ENCODE measurements at regions not wholly inside any gene's neighbourhood (a gene's known extent, or its start where the extent isn't known, plus 50 kb on each side); places are given as distances from the start of the nearest gene placed in this dataset.

- ChIA-PET CTCF (ENCODE audit: low intra/inter-chr PET ratio) (no interaction called here), POLR2A (interaction anchor here (0.6 kb wide), 1 partner anchor 64 kb away, joined by 3 read pairs; no protein-coding TSS in a partner anchor)
- H3K9ac ChIP-seq (ENCODE audit: insufficient read depth in 1 of 2, low read depth in 2 of 2, low read length in 2 of 2), result no peak overlapping the region
- H3K9me1 ChIP-seq (ENCODE audit: control insufficient read depth, insufficient read depth, low read length), result no peaks in the 10 kb centered on the region
- H3K79me2 ChIP-seq (ENCODE audit: control insufficient read depth, insufficient read depth, low read length), result no peaks in the 10 kb centered on the region
- peaks cover 0 to 29% of the 10 kb centered on the region in 2 experiments; a peak in 3 of 5 replicates for H3K4me1 ChIP-seq (replicated peaks in 1 of 2; ENCODE audit: control insufficient read depth in 2 of 2, insufficient read depth in 2 of 2, low read length in 2 of 2)
- H3K27me3 ChIP-seq (ENCODE audit: control insufficient read depth in 2 of 2, insufficient read depth in 2 of 2, low read length in 2 of 2), result no peaks in the 10 kb centered on the region
- H3K9me3 ChIP-seq (replicated peaks; ENCODE audit: control insufficient read depth, insufficient read depth, low read depth, low read length), result no peaks in the 10 kb centered on the region
- no peak overlapping the region for H3K27ac ChIP-seq (ENCODE audit: extremely low read depth, low read depth, low read length)
- in situ Hi-C loops (cut with MboI), result no loop called here
- BruUV-seq (replicated peaks), result no TSS peak
- no peak overlapping the region for H3K4me3 ChIP-seq
- H2AFZ ChIP-seq (ENCODE audit: low read depth, low read length), result 0 out of 2 replicates have a peak overlapping the region, but pooled peaks have one; percentile 7
- DNase-seq (ENCODE audit: extremely low read depth in 1 of 4, low spot score in 3 of 4), result no peak
- WGBS (ENCODE audit: insufficient coverage, low coverage, missing lambda C conversion rate), result 31% methylated on average over 2 of the region's 2 CpGs
- no peaks in the 10 kb centered on the region for H4K20me1 ChIP-seq (replicated peaks; ENCODE audit: control insufficient read depth, insufficient read depth, low read length)
- intact Hi-C loops (cut with micrococcal nuclease), result loop anchor here (5.0 kb wide), 5 partner anchors 35 to 210 kb away; partner anchors contain the start of gene PRDX6
- no peaks in the 10 kb centered on the region for H3K36me3 ChIP-seq (ENCODE audit: control insufficient read depth, insufficient read depth, low read length)
- no peak overlapping the region for H3K4me2 ChIP-seq (ENCODE audit: insufficient read depth, low read length)
- no peak for ATAC-seq
- FAIRE-seq, result no peak
- TF ChIP-seq HMBOX1 (IDR thresholded peaks at IDR 0.05) (peak; percentile 72), PKNOX1 (IDR thresholded peaks at IDR 0.05) (peak; percentile 52), ZNF311 (CRISPR knock-in tag; IDR thresholded peaks at IDR 0.05) (no peak), MAZ (CRISPR knock-in tag; conservative IDR thresholded peaks at IDR 0.05 in 1 of 2, IDR thresholded peaks at IDR 0.05 in 1 of 2) (peak in 1 of 2 experiments; percentile 45; a peak in 1 of 4 replicates), ARID1B (IDR thresholded peaks at IDR 0.05) (0 out of 2 replicates have a peak, but pooled peaks have one; percentile 37), ZBTB17 (CRISPR knock-in tag; IDR thresholded peaks at IDR 0.05) (no peak), TOE1 (IDR thresholded peaks at IDR 0.05; ENCODE audit: borderline replicate concordance) (0 out of 2 replicates have a peak, but pooled peaks have one; percentile 38), TOE1 (CRISPR knock-in tag; IDR thresholded peaks at IDR 0.05; ENCODE audit: borderline replicate concordance, low read depth) (no peak), SMARCE1 (IDR thresholded peaks at IDR 0.05) (peak; percentile 34; the same call in 1 of the 2 replicates), MEIS2 (IDR thresholded peaks at IDR 0.05; ENCODE audit: partially characterized antibody) (peak; percentile 7), MTA1 (IDR thresholded peaks at IDR 0.05; ENCODE audit: borderline replicate concordance) (0 out of 2 replicates have a peak, but pooled peaks have one; percentile 50), NFRKB (IDR thresholded peaks at IDR 0.05; ENCODE audit: low read depth) (peak; percentile 69), TCF7 (IDR thresholded peaks at IDR 0.05; ENCODE audit: borderline replicate concordance) (no peak), EHMT2 (IDR thresholded peaks at IDR 0.05) (0 out of 2 replicates have a peak, but pooled peaks have one; percentile 30), SOX6 (IDR thresholded peaks at IDR 0.05) (peak; percentile 50; the same call in 1 of the 2 replicates), NFYB (IDR thresholded peaks at IDR 0.05; ENCODE audit: extremely low read depth, insufficient read length) (no peak), CLOCK (CRISPR knock-in tag; IDR thresholded peaks at IDR 0.05; ENCODE audit: borderline replicate concordance) (no peak), ETV1 (tag; conservative IDR thresholded peaks at IDR 0.05; ENCODE audit: low read depth) (peak; percentile 46; the same call in 1 of the 2 replicates), NR2C1 (IDR thresholded peaks at IDR 0.05) (no peak), NR2C1 (tag; IDR thresholded peaks at IDR 0.05) (peak; percentile 31; the same call in 1 of the 2 replicates), HIVEP1 (CRISPR knock-in tag; IDR thresholded peaks at IDR 0.05) (no peak)
These were observed 60.4 kb upstream of the TNFSF4 start for GRCh38 chr1:173267453-173267945.
